ENCODE measurements at regions not wholly inside any gene's neighbourhood (a gene's known extent, or its start where the extent isn't known, plus 50 kb on each side); places are given as distances from the start of the nearest gene placed in this dataset.

GRCh38 chr16:52350031-52350642 is 196.8 kb downstream of the TOX3 start:
- DNase-seq = no peak
- Histone ChIP-seq H3K36me3 (ENCODE audit: control insufficient read depth, insufficient read depth, low read length) (no peaks in the 10 kb centered on the region), H2BK15ac (ENCODE audit: low read depth, low read length) (no peak overlapping the region), H3K9me1 (ENCODE audit: insufficient read depth, low read length) (no peaks in the 10 kb centered on the region), H3K4me3 (ENCODE audit: insufficient read depth, low read depth, low read length) (no peak overlapping the region), H2AK5ac (ENCODE audit: low read depth, low read length) (no peak overlapping the region), H3K56ac (ENCODE audit: extremely low read depth, insufficient read depth, low read length) (no peak overlapping the region), H3K27ac (ENCODE audit: insufficient read depth, low read length) (no peak overlapping the region), H3K79me1 (ENCODE audit: low read depth in 1 of 2, low read length in 2 of 2) (no peaks in the 10 kb centered on the region), H2BK120ac (ENCODE audit: low read depth, low read length) (no peak overlapping the region), H2BK20ac (ENCODE audit: low read depth, low read length) (no peak overlapping the region), H2AK9ac (replicated peaks; ENCODE audit: low read depth, low read length, poor library complexity) (no peak overlapping the region), H4K8ac (ENCODE audit: low read depth in 2 of 2, low read length in 2 of 2) (no peak overlapping the region), H4K91ac (ENCODE audit: insufficient read depth, low read depth, low read length) (no peak overlapping the region), H2AFZ (replicated peaks; ENCODE audit: low read length, poor library complexity) (no peak overlapping the region), H3K4ac (ENCODE audit: low read depth, low read length) (no peak overlapping the region), H2BK5ac (ENCODE audit: low read depth, low read length, poor library complexity, severe bottlenecking) (no peak overlapping the region), H3K14ac (replicated peaks; ENCODE audit: low read depth, low read length) (no peak overlapping the region), H3K23ac (ENCODE audit: low read depth, low read length) (no peak overlapping the region), H3K4me2 (ENCODE audit: low read depth, low read length) (no peak overlapping the region), H3K9me3 (ENCODE audit: control insufficient read depth, insufficient read depth, low read length) (peaks cover 5% of the 10 kb centered on the region), H4K5ac (ENCODE audit: low read depth, low read length) (no peak overlapping the region), H3K4me1 (ENCODE audit: control insufficient read depth, insufficient read depth, low read length) (no peaks in the 10 kb centered on the region), H3K18ac (ENCODE audit: low read depth, low read length) (no peak overlapping the region), H3K9ac (ENCODE audit: low read depth, low read length) (no peak overlapping the region), H4K20me1 (ENCODE audit: insufficient read depth, low read length) (no peaks in the 10 kb centered on the region), H3K27me3 (ENCODE audit: control insufficient read depth, insufficient read depth, low read length) (no peaks in the 10 kb centered on the region)
- ChIA-PET POLR2A (ENCODE audit: unreplicated experiment) (no interaction called here), CTCF (no interaction called here)
- in situ Hi-C loops (cut with MboI; ENCODE audit: low sequenced_read_pairs) = no loop called here
- ATAC-seq (ENCODE audit: low read depth) = no peak
- intact Hi-C loops (cut with micrococcal nuclease) = no loop called here
- no TSS peak for BruUV-seq (replicated peaks)
- WGBS, 2 experiments (ENCODE audit: extremely low coverage in 2 of 2, insufficient read length in 1 of 2) = no CpG with 5 or more reads among the region's 3 CpGs
- dilution Hi-C loops (cut with HindIII; ENCODE audit: low sequenced_read_pairs, unreplicated experiment) = no loop called here
- no peak for TF ChIP-seq NFE2L2 (IDR thresholded peaks at IDR 0.05; ENCODE audit: low read depth, low read length)
- no peak for TF ChIP-seq MAFK (IDR thresholded peaks at IDR 0.05; ENCODE audit: low read depth, low read length)

All from IMR-90 (cell line).